ENCODE measurements at regions not wholly inside any gene's neighbourhood (a gene's known extent, or its start where the extent isn't known, plus 50 kb on each side); places are given as distances from the start of the nearest gene placed in this dataset.
"Not testable (repeated sequence)": the region's sequence is repeated elsewhere in the genome, so short reads cannot be mapped to it uniquely, and the experiment has no call there.

- H3K4me3 Mint-ChIP-seq; DNase-seq; H3K27me3 Mint-ChIP-seq; H3K36me3 Mint-ChIP-seq (ENCODE audit: low read depth); intact Hi-C loops (cut with micrococcal nuclease); POLR2A ChIA-PET; CTCF ChIA-PET; ATAC-seq (ENCODE audit: low read depth); H3K27ac Mint-ChIP-seq; H3K9me3 Mint-ChIP-seq: not testable (repeated sequence)
- H3K4me1 Mint-ChIP-seq, result peaks cover 12% of the 10 kb centered on the region
Observed at GRCh38 chr7:106713452-106713851, 52.5 kb upstream of the CCDC71L start.

- not testable (repeated sequence) for H3K36me3 Mint-ChIP-seq (ENCODE audit: low read depth); H3K4me3 Mint-ChIP-seq; H3K27me3 Mint-ChIP-seq; H3K9me3 Mint-ChIP-seq; ATAC-seq (ENCODE audit: low read depth); DNase-seq
- intact Hi-C loops (cut with micrococcal nuclease), result loop anchor here (5.0 kb wide), 2 partner anchors 157 to 428 kb away; no protein-coding TSS in a partner anchor
- H3K4me1 Mint-ChIP-seq, result peaks cover 12% of the 10 kb centered on the region
- POLR2A ChIA-PET, result interaction anchor here (6.9 kb wide), 1 partner anchor 55 kb away, joined by 58 read pairs; the partner anchor contains the start of gene CCDC71L
- H3K27ac Mint-ChIP-seq, result peak overlapping the region; percentile 65
- CTCF ChIA-PET, result interaction anchor here (1.0 to 8.9 kb wide), 3 partner anchors 17 to 172 kb away, joined by 4 to 100 read pairs (median 5); no protein-coding TSS in a partner anchor
Observed at GRCh38 chr7:106714590-106715442, 53.9 kb upstream of the CCDC71L start.

- peaks cover 1% of the 10 kb centered on the region for H3K9me3 Mint-ChIP-seq
- H3K4me3 Mint-ChIP-seq, result no peak overlapping the region
- ChIA-PET CTCF (interaction anchor here (1.0 to 8.9 kb wide), 4 partner anchors 16 to 173 kb away, joined by 4 to 100 read pairs (median 41); partner anchors contain the start of gene CCDC71L), POLR2A (interaction anchor here (6.9 kb wide), 1 partner anchor 56 kb away, joined by 58 read pairs; the partner anchor contains the start of gene CCDC71L)
- H3K36me3 Mint-ChIP-seq (ENCODE audit: low read depth), result no peaks in the 10 kb centered on the region
- ATAC-seq (ENCODE audit: low read depth) (no peak), DNase-seq (no peak)
- intact Hi-C loops (cut with micrococcal nuclease), result loop anchor here (5.0 kb wide), 2 partner anchors 157 to 428 kb away; no protein-coding TSS in a partner anchor
- TF ChIP-seq CTCF (IDR thresholded peaks at IDR 0.05), result no peak
- H3K27ac Mint-ChIP-seq, result no peak overlapping the region
- peaks cover 12% of the 10 kb centered on the region for H3K4me1 Mint-ChIP-seq
- no peaks in the 10 kb centered on the region for H3K27me3 Mint-ChIP-seq
Observed at GRCh38 chr7:106715730-106716129, 54.8 kb upstream of the CCDC71L start.

GRCh38 chr7:106717254-106717954, 56.4 kb upstream of the CCDC71L start:
- CTCF ChIA-PET, result interaction anchor here (1.4 to 8.9 kb wide), 4 partner anchors 14 to 174 kb away, joined by 3 to 100 read pairs (median 40); partner anchors contain the start of gene CCDC71L

More at GRCh38 chr7:106717254-106717954, 56.4 kb upstream of the CCDC71L start:
- Mint-ChIP-seq H3K9me3 (peaks cover 2% of the 10 kb centered on the region), H3K4me3 (no peak overlapping the region), H3K36me3 (ENCODE audit: low read depth) (no peaks in the 10 kb centered on the region), H3K4me1 (peaks cover 12% of the 10 kb centered on the region), H3K27ac (no peak overlapping the region), H3K27me3 (no peaks in the 10 kb centered on the region)
- intact Hi-C loops (cut with micrococcal nuclease), result loop anchor here (5.0 kb wide), 2 partner anchors 155 to 430 kb away; no protein-coding TSS in a partner anchor
- ATAC-seq (ENCODE audit: low read depth), result no peak
- no peak for DNase-seq
- no peak for TF ChIP-seq CTCF (IDR thresholded peaks at IDR 0.05)
- POLR2A ChIA-PET, result interaction anchor here (0.7 to 6.9 kb wide), 9 partner anchors 9 to 451 kb away, joined by 3 to 58 read pairs (median 7); partner anchors contain the start of genes CCDC71L and HBP1
